GM10248 (cell line): ENCODE measurements at regions not wholly inside any gene's neighbourhood (a gene's known extent, or its start where the extent isn't known, plus 50 kb on each side); places are given as distances from the start of the nearest gene placed in this dataset.

Source experiments
- CTCF ChIA-PET: fragments of 300-600 bp; sonication (Branson Sonifier 250); formaldehyde crosslinking; extraction: SDS; loops from one replicate; lab custom pipeline; 2021; ENCODE audit warnings: antibody characterized with exemption; lab: Yijun Ruan, JAX
- POLR2A ChIA-PET: fragments of 350-650 bp; sonication (Branson Sonifier 250); formaldehyde crosslinking; extraction: SDS; loops from one replicate; lab custom pipeline; 2020; ENCODE audit warnings: antibody characterized with exemption; lab: Yijun Ruan, JAX
- DNase-seq: peaks from one replicate; pipeline ENCODE4 v3.0.0; 2012; ENCODE audit errors: extremely low spot score
- TF ChIP-seq, protein P1 (sequence below): IDR thresholded peaks from 2 replicates; pipeline ENCODE4 v1.5.1; 2012; ENCODE audit warnings: mild to moderate bottlenecking, low read depth; ENCODE audit errors: extremely low read depth, missing control alignments, control extremely low read depth

DNA sequence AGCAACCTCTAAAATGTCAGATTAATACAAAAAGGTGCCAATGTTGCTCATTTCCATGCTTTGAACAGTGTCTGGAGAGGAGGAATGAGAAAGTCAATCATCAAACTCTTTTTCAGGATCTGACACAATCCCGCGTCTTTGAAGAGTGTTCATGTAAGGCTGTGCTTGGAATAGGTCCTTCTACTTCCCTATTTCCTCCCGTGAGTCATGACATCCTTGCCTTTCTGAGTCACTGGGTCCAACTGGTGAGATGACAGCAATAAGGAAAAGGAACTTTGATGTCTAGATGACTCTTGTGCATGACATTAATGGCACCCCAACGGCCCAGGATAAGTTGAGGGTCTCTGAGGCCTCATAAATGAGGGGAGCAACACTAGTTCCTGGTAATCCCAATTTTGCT lies 109.0 kb upstream of the CELF4 start:
- DNase-seq = no peak
- CTCF ChIA-PET = no interaction called here
- POLR2A ChIA-PET = no interaction called here
- TF ChIP-seq, protein P1, sequence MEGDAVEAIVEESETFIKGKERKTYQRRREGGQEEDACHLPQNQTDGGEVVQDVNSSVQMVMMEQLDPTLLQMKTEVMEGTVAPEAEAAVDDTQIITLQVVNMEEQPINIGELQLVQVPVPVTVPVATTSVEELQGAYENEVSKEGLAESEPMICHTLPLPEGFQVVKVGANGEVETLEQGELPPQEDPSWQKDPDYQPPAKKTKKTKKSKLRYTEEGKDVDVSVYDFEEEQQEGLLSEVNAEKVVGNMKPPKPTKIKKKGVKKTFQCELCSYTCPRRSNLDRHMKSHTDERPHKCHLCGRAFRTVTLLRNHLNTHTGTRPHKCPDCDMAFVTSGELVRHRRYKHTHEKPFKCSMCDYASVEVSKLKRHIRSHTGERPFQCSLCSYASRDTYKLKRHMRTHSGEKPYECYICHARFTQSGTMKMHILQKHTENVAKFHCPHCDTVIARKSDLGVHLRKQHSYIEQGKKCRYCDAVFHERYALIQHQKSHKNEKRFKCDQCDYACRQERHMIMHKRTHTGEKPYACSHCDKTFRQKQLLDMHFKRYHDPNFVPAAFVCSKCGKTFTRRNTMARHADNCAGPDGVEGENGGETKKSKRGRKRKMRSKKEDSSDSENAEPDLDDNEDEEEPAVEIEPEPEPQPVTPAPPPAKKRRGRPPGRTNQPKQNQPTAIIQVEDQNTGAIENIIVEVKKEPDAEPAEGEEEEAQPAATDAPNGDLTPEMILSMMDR = no peak

- ChIA-PET POLR2A (no interaction called here), CTCF (no interaction called here)
- TF ChIP-seq, protein P1 = no peak
- DNase-seq = no peak
Observed at GRCh38 chr18:37673671-37674070, 108.1 kb upstream of the CELF4 start.

- no peak for DNase-seq
- CTCF ChIA-PET = no interaction called here
- POLR2A ChIA-PET = no interaction called here
- TF ChIP-seq, protein P1 = no peak
Observed at GRCh38 chr18:37672932-37673595, 107.5 kb upstream of the CELF4 start.

DNA sequence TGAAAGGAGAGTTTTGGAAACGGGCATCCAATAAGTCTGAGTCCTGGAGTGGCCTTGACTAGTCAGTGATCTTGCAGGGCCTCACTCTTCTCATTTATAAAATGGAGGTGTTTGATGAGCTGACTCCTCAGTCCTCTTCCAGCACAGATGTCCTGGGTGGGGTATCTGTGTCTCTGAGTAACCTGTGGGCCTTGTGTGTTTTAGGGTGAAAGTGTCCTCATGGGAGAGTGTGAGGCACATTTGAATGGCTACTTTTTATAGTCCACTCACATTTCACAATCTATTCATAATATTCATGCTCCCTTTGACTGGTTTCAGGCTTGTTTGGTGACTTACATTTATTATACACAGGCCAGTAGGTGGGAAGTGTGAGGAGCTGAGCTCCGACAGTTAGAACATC lies 106.4 kb upstream of the CELF4 start:
- TF ChIP-seq, protein P1 = no peak
- ChIA-PET CTCF (no interaction called here), POLR2A (no interaction called here)
- DNase-seq = no peak

DNA sequence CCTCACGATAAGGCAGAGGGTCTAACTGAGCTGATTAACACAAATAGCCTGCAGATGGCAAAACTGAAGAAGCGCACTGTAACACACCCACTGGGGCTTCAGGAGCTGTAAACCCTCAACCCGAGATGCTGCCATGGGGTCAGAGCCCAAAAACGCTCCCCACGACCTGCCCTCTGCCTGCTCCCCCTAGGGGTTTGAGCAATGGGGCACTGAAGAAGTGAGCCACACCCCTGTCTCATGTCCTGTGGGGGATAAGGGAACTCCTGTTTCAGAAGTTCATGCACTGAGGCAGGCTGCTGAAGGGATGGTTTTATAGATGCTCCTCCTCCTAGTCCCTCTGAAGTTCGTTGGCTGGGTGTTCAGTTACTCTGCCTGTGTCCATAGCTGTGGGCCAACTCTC lies 105.9 kb upstream of the CELF4 start:
- no peak for DNase-seq
- TF ChIP-seq, protein P1 = no peak
- CTCF ChIA-PET = no interaction called here
- POLR2A ChIA-PET = no interaction called here

GRCh38 chr18:37671119-37671518 lies 105.5 kb upstream of the CELF4 start:
- ChIA-PET CTCF (no interaction called here), POLR2A (no interaction called here)

More at GRCh38 chr18:37671119-37671518, 105.5 kb upstream of the CELF4 start:
- no peak for DNase-seq
- TF ChIP-seq, protein P1 = no peak
